GM10266 (cell line): ENCODE measurements at regions not wholly inside any gene's neighbourhood (a gene's known extent, or its start where the extent isn't known, plus 50 kb on each side); places are given as distances from the start of the nearest gene placed in this dataset.
"Not testable (repeated sequence)": the region's sequence is repeated elsewhere in the genome, so short reads cannot be mapped to it uniquely, and the experiment has no call there.

Experiments used
- DNase-seq: peaks from one replicate; pipeline ENCODE4 v3.0.0; 2012; ENCODE audit errors: extremely low spot score
- TF ChIP-seq, protein P1 (sequence below): IDR thresholded peaks from 2 replicates; pipeline ENCODE4 v1.5.1; 2012; ENCODE audit warnings: mild to moderate bottlenecking, low read depth; ENCODE audit not compliant: control insufficient read depth, insufficient read depth; ENCODE audit errors: missing control alignments

DNA sequence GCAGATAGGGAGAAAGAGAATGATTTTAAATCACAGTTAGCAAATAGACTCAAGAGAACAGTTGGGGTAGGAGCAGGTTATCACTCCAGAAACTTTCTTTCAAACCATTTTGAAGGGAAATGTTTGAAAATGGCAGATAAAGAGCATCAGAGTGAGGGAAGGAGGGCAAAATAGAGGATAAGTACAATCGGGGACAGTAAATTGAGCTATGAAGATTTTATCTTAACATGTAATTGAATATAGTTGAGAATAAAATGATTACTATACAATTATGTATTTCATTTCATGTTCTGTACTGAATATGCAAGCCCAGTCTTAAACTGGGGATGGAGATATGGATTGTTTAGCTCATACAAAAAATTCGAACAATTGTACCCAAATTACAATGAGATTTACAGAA lies 54.0 kb downstream of the MAP10 start:
- DNase-seq = no peak
- TF ChIP-seq, protein P1, sequence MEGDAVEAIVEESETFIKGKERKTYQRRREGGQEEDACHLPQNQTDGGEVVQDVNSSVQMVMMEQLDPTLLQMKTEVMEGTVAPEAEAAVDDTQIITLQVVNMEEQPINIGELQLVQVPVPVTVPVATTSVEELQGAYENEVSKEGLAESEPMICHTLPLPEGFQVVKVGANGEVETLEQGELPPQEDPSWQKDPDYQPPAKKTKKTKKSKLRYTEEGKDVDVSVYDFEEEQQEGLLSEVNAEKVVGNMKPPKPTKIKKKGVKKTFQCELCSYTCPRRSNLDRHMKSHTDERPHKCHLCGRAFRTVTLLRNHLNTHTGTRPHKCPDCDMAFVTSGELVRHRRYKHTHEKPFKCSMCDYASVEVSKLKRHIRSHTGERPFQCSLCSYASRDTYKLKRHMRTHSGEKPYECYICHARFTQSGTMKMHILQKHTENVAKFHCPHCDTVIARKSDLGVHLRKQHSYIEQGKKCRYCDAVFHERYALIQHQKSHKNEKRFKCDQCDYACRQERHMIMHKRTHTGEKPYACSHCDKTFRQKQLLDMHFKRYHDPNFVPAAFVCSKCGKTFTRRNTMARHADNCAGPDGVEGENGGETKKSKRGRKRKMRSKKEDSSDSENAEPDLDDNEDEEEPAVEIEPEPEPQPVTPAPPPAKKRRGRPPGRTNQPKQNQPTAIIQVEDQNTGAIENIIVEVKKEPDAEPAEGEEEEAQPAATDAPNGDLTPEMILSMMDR = no peak

- no peak for DNase-seq
- TF ChIP-seq, protein P1 = no peak
These were observed 55.9 kb downstream of the MAP10 start for GRCh38 chr1:232861107-232861506.

DNA sequence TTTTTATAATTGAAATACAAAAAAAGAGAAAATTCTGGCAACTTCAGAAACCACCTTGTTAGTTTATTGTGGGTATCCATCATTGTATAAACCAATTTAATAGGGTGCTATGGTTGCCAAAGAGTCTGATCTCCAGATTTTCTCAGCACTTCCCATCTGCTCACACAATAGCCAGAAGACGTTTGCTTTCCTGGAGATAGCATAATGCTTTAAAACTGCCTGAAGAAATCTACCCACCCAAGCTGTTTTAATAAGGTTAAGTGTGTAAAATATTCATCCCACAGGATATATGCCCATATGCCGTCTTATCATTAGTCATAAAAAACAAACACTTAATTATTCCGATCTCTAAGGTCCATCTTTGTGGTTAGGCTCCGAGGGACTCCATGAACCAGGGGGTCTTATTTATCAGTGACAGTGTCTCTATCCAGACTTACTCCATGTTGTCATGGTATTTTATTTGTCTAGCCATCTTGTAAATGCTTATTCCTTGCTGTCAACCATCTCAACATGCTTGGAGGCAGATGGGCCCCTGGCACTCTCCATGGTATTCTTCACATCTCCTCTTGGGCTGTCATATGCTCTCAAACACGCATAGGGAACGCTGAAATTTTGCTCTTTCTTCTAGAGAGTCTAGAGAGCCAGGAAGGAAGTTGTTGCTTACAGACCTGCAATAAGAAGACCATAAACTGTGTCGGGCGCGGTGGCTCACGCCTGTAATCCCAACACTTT lies 58.5 kb downstream of the MAP10 start:
- TF ChIP-seq, protein P1 = no peak
- DNase-seq = no peak

GRCh38 chr1:232865102-232865931 lies 60.1 kb downstream of the MAP10 start:
- DNase-seq = no peak
- TF ChIP-seq, protein P1 = no peak

GRCh38 chr1:232868793-232869491 lies 63.7 kb downstream of the MAP10 start:
- TF ChIP-seq, protein P1 = no peak
- DNase-seq = no peak

- not testable (repeated sequence) for DNase-seq
These were observed 66.2 kb downstream of the MAP10 start for GRCh38 chr1:232871291-232871969.

GRCh38 chr1:232872284-232872683 lies 67.1 kb downstream of the MAP10 start:
- no peak for DNase-seq
- TF ChIP-seq, protein P1 = no peak
